Heart left ventricle (tissue), 13 donors: ENCODE measurements at regions not wholly inside any gene's neighbourhood (a gene's known extent, or its start where the extent isn't known, plus 50 kb on each side); places are given as distances from the start of the nearest gene placed in this dataset.

Source experiments
- CTCF ChIP-seq, 12 donors: fragments of 200-600 bp; sonication (generic) in 4 of 12; IDR thresholded peaks; one replicate each; pipeline versions ENCODE4 v1.5.0 to v1.8.0; 2018 to 2022; ENCODE audit warnings: antibody characterized with exemption in 12 of 12, mild to moderate bottlenecking in 5 of 12
- POLR2A ChIP-seq, 2 donors: fragments of 450-650 bp; IDR thresholded peaks; one replicate each; pipeline ENCODE4 v1.6.1; 2017; ENCODE audit warnings: antibody characterized with exemption in 2 of 2, mild to moderate bottlenecking in 2 of 2, moderate library complexity in 2 of 2
- donor health status: ischemic (EF 13 %, LVEDD 7.1; RV severe dilation, severe dysfunction).
- donor health status: DM: no; HTN: yes; CAD: no.
- donor health status: DM: no; HTN: no; CAD: no.
- donor health status: ischemic (EF 25% LVEDD 6.9; RV normal size, moderate dysfunction).
- donor health status: ischemic (EF 25% LVEDD 5.7; RV mildly dilated, moderate dysfunction).
- donor health status: ischemic (EF 35%, LVEDD 5.7; RV mildly dilated, moderate dysfunction).
- donor health status: nonischemic (EF 11% LVEDD 7.7; RV severe dilation, severe dysfunction).
- donor health status: DM: yes; HTN: yes; CAD: no.
- donor health status: PGD.
- donor health status: ischemic (EF 29% LVEDD 5.4; RV normal size, mild dysfunction).
- donor health status: nonischemic (EF 23%, LVEDD 6.1; RV moderate dilation, normal function).

DNA sequence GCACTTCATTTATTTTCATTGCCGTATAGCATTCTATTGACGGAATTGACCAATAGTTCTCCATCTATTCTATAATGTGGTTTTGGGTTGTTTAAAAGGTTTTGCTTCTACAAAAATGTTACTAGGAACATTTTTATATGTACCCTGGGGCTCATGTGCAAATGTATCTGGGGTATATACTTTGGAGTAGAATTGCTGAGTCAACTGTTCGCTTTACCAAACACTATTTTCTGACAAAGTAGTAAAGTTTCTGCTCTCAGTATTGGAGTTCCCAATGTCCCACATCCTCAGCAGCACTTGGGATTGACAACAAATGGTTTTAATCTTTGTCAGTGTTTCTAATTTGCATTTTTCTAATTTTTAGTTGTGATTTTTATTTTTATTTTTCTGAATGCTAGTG, 602.6 kb downstream of the MCTP2 start:
- TF ChIP-seq POLR2A (IDR thresholded peaks at IDR 0.05) (no peak), CTCF (IDR thresholded peaks at IDR 0.05) (no peak)
